Thoracic aorta (tissue), 2 donors: ENCODE measurements at regions not wholly inside any gene's neighbourhood (a gene's known extent, or its start where the extent isn't known, plus 50 kb on each side); places are given as distances from the start of the nearest gene placed in this dataset.

Source experiments
- ATAC-seq: fragments of 150-250 bp; one replicate; pipeline ENCODE4 v1.8.0; 2017; ENCODE audit warnings: low read depth; ENCODE audit not compliant: insufficient number of reproducible peaks, low FRiP score
- DNase-seq: peaks from one replicate; pipeline ENCODE4 v3.0.0-alpha.2; 2020; ENCODE audit warnings: low spot score
- H3K27ac ChIP-seq, 2 donors: fragments of 200-600 bp; sonication (generic); 1 replicate in 1 of 2; 2 replicates in 1 of 2; pipeline ENCODE4 v1.5.1; 2016; ENCODE audit warnings: mild to moderate bottlenecking in 2 of 2, moderate library complexity in 2 of 2
- H3K27me3 ChIP-seq: fragments of 200-600 bp; sonication (generic); replicated peaks from 2 replicates; pipeline ENCODE4 v1.6.0; 2016; ENCODE audit warnings: mild to moderate bottlenecking; ENCODE audit not compliant: insufficient read depth
- H3K36me3 ChIP-seq: fragments of 200-600 bp; sonication (generic); one replicate; pipeline ENCODE4 v1.5.1; 2016
- H3K4me1 ChIP-seq, 2 donors: fragments of 200-600 bp; sonication (generic); 1 replicate in 1 of 2; 2 replicates in 1 of 2; pipeline versions ENCODE4 v1.5.1 to v1.6.0; 2016; ENCODE audit warnings: low read depth in 2 of 2, mild to moderate bottlenecking in 1 of 2; ENCODE audit not compliant: control insufficient read depth in 1 of 2
- H3K4me3 ChIP-seq: fragments of 200-600 bp; sonication (generic); 2 replicates; pipeline ENCODE4 v1.5.1; 2016; ENCODE audit warnings: mild to moderate bottlenecking
- H3K9me3 ChIP-seq: fragments of 200-600 bp; sonication (generic); 2 replicates; pipeline ENCODE4 v1.5.1; 2016
- TF ChIP-seq, protein P1 (sequence below): fragments of 200-600 bp; sonication (generic); IDR thresholded peaks from one replicate; pipeline ENCODE4 v1.5.1; 2019; ENCODE audit warnings: antibody characterized with exemption

DNA sequence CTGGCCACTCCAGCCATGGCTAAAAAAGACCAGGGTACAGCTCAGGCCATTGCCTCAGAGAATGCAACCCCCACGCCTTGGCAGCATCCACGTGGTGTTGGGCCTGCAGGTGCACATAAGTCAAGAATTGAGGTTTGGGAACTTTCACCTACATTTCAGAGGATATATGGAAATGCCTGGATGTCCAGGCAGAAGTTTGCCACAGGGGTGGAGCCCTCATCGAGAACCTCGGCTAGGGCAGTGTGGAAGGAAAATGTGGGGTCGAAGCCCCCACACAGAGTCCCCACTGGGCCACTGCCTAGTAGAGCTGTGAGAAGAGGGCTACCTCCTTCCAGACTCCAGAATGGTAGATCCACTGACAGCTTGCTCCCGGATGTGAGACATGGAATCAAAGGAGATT lies 477.3 kb downstream of the LPIN1 start:
- no peak overlapping the region for H3K4me3 ChIP-seq
- H3K9me3 ChIP-seq, result peaks cover 7% of the 10 kb centered on the region
- no peak overlapping the region for H3K27ac ChIP-seq
- no peaks in the 10 kb centered on the region for H3K4me1 ChIP-seq
- H3K27me3 ChIP-seq, result no peaks in the 10 kb centered on the region
- no peak for DNase-seq
- ATAC-seq, result no peak
- no peaks in the 10 kb centered on the region for H3K36me3 ChIP-seq
- TF ChIP-seq, protein P1, sequence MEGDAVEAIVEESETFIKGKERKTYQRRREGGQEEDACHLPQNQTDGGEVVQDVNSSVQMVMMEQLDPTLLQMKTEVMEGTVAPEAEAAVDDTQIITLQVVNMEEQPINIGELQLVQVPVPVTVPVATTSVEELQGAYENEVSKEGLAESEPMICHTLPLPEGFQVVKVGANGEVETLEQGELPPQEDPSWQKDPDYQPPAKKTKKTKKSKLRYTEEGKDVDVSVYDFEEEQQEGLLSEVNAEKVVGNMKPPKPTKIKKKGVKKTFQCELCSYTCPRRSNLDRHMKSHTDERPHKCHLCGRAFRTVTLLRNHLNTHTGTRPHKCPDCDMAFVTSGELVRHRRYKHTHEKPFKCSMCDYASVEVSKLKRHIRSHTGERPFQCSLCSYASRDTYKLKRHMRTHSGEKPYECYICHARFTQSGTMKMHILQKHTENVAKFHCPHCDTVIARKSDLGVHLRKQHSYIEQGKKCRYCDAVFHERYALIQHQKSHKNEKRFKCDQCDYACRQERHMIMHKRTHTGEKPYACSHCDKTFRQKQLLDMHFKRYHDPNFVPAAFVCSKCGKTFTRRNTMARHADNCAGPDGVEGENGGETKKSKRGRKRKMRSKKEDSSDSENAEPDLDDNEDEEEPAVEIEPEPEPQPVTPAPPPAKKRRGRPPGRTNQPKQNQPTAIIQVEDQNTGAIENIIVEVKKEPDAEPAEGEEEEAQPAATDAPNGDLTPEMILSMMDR, result no peak

GRCh38 chr2:12226653-12227052 lies 480.2 kb downstream of the LPIN1 start:
- H3K4me1 ChIP-seq, result peaks cover 0 to 7% of the 10 kb centered on the region in 2 donors
- TF ChIP-seq, protein P1, result no peak
- no peak for ATAC-seq
- H3K27me3 ChIP-seq, result no peaks in the 10 kb centered on the region
- no peaks in the 10 kb centered on the region for H3K36me3 ChIP-seq
- H3K9me3 ChIP-seq, result peaks cover 7% of the 10 kb centered on the region
- no peak overlapping the region for H3K27ac ChIP-seq
- DNase-seq, result no peak
- no peak overlapping the region for H3K4me3 ChIP-seq

GRCh38 chr2:12227941-12228608 lies 481.6 kb downstream of the LPIN1 start:
- no peak for ATAC-seq
- no peak for DNase-seq
- Histone ChIP-seq H3K4me3 (no peak overlapping the region), H3K9me3 (peaks cover 7% of the 10 kb centered on the region), H3K27me3 (no peaks in the 10 kb centered on the region), H3K27ac (no peak overlapping the region), H3K4me1 (peaks cover 0 to 8% of the 10 kb centered on the region in 2 donors), H3K36me3 (no peaks in the 10 kb centered on the region)
- TF ChIP-seq, protein P1, result no peak

- no peak overlapping the region for H3K4me3 ChIP-seq
- H3K27ac ChIP-seq, result no peak overlapping the region
- no peak for ATAC-seq
- no peaks in the 10 kb centered on the region for H3K27me3 ChIP-seq
- no peaks in the 10 kb centered on the region for H3K36me3 ChIP-seq
- peaks cover 0 to 8% of the 10 kb centered on the region in 2 donors for H3K4me1 ChIP-seq
- DNase-seq, result no peak
- TF ChIP-seq, protein P1, result no peak
- H3K9me3 ChIP-seq, result no peaks in the 10 kb centered on the region
These were observed 484.9 kb downstream of the LPIN1 start for GRCh38 chr2:12231288-12231687.

DNA sequence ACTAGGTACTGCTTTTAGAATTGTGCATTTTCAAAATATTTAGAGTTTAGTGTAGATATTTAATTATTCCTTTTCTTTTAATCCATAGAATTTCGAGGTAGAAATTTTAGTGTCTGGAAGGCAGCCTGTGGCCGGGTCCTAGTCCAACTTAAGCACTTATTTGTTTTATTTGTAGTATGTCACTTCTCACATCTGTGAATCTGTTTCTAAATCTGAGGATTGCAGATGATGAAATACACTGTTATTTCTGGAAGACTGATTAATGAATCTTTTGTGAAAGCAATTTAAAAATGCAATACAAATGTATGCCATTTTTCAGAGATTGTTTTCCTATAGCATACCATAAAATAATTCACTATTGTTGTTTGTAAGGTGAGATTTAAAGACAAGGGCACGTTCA lies 483.9 kb upstream of the TRIB2 start:
- H3K27ac ChIP-seq, result no peak overlapping the region
- H3K9me3 ChIP-seq, result no peaks in the 10 kb centered on the region
- ATAC-seq (no peak), DNase-seq (no peak)
- peaks cover 0 to 8% of the 10 kb centered on the region in 2 donors for H3K4me1 ChIP-seq
- TF ChIP-seq, protein P1, result no peak
- no peak overlapping the region for H3K4me3 ChIP-seq
- H3K36me3 ChIP-seq, result no peaks in the 10 kb centered on the region
- no peaks in the 10 kb centered on the region for H3K27me3 ChIP-seq
